ENCODE measurements at regions not wholly inside any gene's neighbourhood (a gene's known extent, or its start where the extent isn't known, plus 50 kb on each side); places are given as distances from the start of the nearest gene placed in this dataset.

- TF ChIP-seq CTCF (IDR thresholded peaks at IDR 0.05; ENCODE audit: low read depth, low read length, poor library complexity, severe bottlenecking), result no peak
- no peak for TF ChIP-seq EZH2phosphoT487 (IDR thresholded peaks at IDR 0.05; ENCODE audit: borderline replicate concordance, low read length)
- Histone ChIP-seq H3K79me2 (ENCODE audit: control insufficient read depth, low read length) (no peaks in the 10 kb centered on the region), H3K27me3 (ENCODE audit: control insufficient read depth, low read length) (no peaks in the 10 kb centered on the region), H3K4me3 (ENCODE audit: low read length) (no peak overlapping the region), H4K20me1 (ENCODE audit: control insufficient read depth, insufficient read depth, low read depth, low read length) (no peaks in the 10 kb centered on the region), H3K9me2 (replicated peaks; ENCODE audit: control insufficient read depth, low read length) (no peaks in the 10 kb centered on the region), H3K27ac (ENCODE audit: low read depth, low read length) (no peak overlapping the region), H3K4me2 (ENCODE audit: low read length) (no peak overlapping the region), H3F3A (ENCODE audit: control insufficient read depth, insufficient read depth) (no peaks in the 10 kb centered on the region), H3K36me3 (ENCODE audit: control insufficient read depth, low read length) (no peaks in the 10 kb centered on the region), H3K9me3 (ENCODE audit: control insufficient read depth, insufficient read depth, low read length) (no peaks in the 10 kb centered on the region), H3K4me1 (ENCODE audit: control insufficient read depth, low read length) (no peaks in the 10 kb centered on the region)
Measured at GRCh38 chr7:115230882-115231571, 309.1 kb downstream of the MDFIC start.

DNA sequence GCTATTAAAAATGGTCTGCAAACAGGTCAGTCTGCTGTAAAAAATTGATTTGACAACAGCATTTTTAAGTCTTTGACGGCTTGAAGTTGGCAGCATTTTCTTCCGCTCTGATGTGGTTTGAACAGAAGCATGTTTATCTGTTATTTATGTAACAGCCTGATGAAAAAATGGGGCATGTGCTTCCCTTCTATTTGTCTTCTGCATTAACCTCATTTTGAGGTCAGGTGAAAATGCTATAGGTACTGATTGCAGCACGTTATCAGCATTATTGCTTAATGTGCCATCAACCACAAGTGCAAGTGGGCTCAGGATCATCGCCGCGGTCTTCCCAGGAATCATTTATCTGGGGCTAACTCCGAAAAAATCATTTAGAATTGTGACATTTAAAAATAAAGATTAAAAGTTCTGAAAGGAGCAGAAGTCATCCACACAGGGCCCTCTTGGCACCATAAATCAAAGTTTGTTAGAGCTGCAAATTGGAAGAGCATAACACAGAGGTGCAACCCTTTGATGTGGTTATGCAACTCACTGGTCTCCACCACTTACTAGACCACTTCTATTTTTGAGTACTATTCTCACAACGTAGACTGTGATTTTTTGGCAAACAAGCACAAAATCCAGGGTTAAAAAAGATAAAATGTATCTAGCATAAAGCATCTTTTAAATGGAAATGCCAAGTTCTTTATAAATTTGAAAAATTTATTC lies 307.7 kb downstream of the MDFIC start:
- H3K4me3 ChIP-seq (ENCODE audit: low read length), result no peak overlapping the region
- H3K4me2 ChIP-seq (ENCODE audit: low read length), result no peak overlapping the region
- H3K27ac ChIP-seq (ENCODE audit: low read depth, low read length), result no peak overlapping the region
- H3K27me3 ChIP-seq (ENCODE audit: control insufficient read depth, low read length), result no peaks in the 10 kb centered on the region
- H3K36me3 ChIP-seq (ENCODE audit: control insufficient read depth, low read length), result no peaks in the 10 kb centered on the region
- no peaks in the 10 kb centered on the region for H3K9me2 ChIP-seq (replicated peaks; ENCODE audit: control insufficient read depth, low read length)
- no peaks in the 10 kb centered on the region for H3K4me1 ChIP-seq (ENCODE audit: control insufficient read depth, low read length)
- TF ChIP-seq EZH2phosphoT487 (IDR thresholded peaks at IDR 0.05; ENCODE audit: borderline replicate concordance, low read length) (no peak), CTCF (IDR thresholded peaks at IDR 0.05; ENCODE audit: low read depth, low read length, poor library complexity, severe bottlenecking) (no peak)
- no peaks in the 10 kb centered on the region for H4K20me1 ChIP-seq (ENCODE audit: control insufficient read depth, insufficient read depth, low read depth, low read length)
- no peaks in the 10 kb centered on the region for H3K9me3 ChIP-seq (ENCODE audit: control insufficient read depth, insufficient read depth, low read length)
- H3K79me2 ChIP-seq (ENCODE audit: control insufficient read depth, low read length), result no peaks in the 10 kb centered on the region
- H3F3A ChIP-seq (ENCODE audit: control insufficient read depth, insufficient read depth), result no peaks in the 10 kb centered on the region

DNA sequence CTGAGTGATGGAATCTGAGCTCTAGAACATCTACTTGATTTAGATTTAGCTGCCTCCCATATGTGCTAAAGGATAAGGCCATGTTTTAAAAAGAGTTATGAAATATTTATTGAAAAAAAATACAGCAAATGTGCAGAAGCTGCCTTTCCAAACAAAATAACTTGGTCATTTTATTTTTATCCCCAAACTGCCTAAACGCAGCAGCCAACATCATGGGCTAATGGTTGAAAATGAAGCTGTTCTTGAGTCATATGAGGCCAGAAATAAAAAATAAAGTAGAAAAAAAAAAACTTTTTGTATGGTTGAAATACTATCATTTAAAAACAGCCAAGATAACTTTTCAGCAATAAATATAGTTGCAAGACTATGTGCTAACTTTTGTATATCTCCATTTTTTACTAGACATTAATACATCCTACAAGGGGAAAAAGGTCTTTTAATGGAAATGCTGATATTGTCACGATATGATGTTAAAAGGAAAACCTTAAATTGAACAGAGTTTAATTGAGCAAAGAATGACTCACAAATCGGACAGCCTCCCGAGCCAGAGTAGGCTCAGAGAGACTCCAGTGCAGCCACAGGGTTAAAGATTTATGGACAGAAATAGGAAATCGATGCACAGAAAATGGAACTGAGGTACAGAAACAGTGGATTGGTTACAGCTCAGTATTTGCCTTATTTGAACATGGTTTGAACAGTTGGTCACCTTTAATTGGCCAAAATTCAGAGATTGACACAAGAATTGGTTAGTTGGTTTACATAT lies 305.8 kb downstream of the MDFIC start:
- Histone ChIP-seq H3K4me3 (ENCODE audit: low read length) (no peak overlapping the region), H3K4me2 (ENCODE audit: low read length) (no peak overlapping the region), H4K20me1 (ENCODE audit: control insufficient read depth, insufficient read depth, low read depth, low read length) (no peaks in the 10 kb centered on the region), H3K36me3 (ENCODE audit: control insufficient read depth, low read length) (no peaks in the 10 kb centered on the region), H3K27ac (ENCODE audit: low read depth, low read length) (no peak overlapping the region), H3K9me3 (ENCODE audit: control insufficient read depth, insufficient read depth, low read length) (no peaks in the 10 kb centered on the region), H3F3A (ENCODE audit: control insufficient read depth, insufficient read depth) (no peaks in the 10 kb centered on the region), H3K9me2 (replicated peaks; ENCODE audit: control insufficient read depth, low read length) (no peaks in the 10 kb centered on the region), H3K27me3 (ENCODE audit: control insufficient read depth, low read length) (no peaks in the 10 kb centered on the region), H3K79me2 (ENCODE audit: control insufficient read depth, low read length) (no peaks in the 10 kb centered on the region), H3K4me1 (ENCODE audit: control insufficient read depth, low read length) (no peaks in the 10 kb centered on the region)
- TF ChIP-seq EZH2phosphoT487 (IDR thresholded peaks at IDR 0.05; ENCODE audit: borderline replicate concordance, low read length) (no peak), CTCF (IDR thresholded peaks at IDR 0.05; ENCODE audit: low read depth, low read length, poor library complexity, severe bottlenecking) (no peak)
